Breast epithelium (tissue), 3 donors: ENCODE measurements at regions not wholly inside any gene's neighbourhood (a gene's known extent, or its start where the extent isn't known, plus 50 kb on each side); places are given as distances from the start of the nearest gene placed in this dataset.

Experiments
- CTCF ChIP-seq, 3 donors: fragments of 450-650 bp; IDR thresholded peaks; one replicate each; pipeline ENCODE4 v1.5.1; 2016 to 2017; ENCODE audit warnings: antibody characterized with exemption in 3 of 3, mild to moderate bottlenecking in 3 of 3, moderate library complexity in 3 of 3
- POLR2A ChIP-seq: fragments of 450-650 bp; IDR thresholded peaks from one replicate; pipeline ENCODE4 v1.6.1; 2016; ENCODE audit warnings: antibody characterized with exemption, mild to moderate bottlenecking, moderate library complexity

- TF ChIP-seq CTCF (IDR thresholded peaks at IDR 0.05) (no peak), POLR2A (no peak)
Measured at GRCh38 chr6:54441020-54441419, 132.8 kb downstream of the TINAG start.
